HFF-Myc (cell line): ENCODE measurements at regions not wholly inside any gene's neighbourhood (a gene's known extent, or its start where the extent isn't known, plus 50 kb on each side); places are given as distances from the start of the nearest gene placed in this dataset.

ENCODE experiments used
- DNase-seq: peaks from one replicate; pipeline ENCODE4 v3.0.0-alpha.2; 2011; ENCODE audit warnings: low read depth; ENCODE audit errors: extremely low read depth
- H3K4me3 ChIP-seq: replicated peaks from 2 replicates; pipeline ENCODE4 v1.5.1; 2011; ENCODE audit warnings: low read depth, mild to moderate bottlenecking, control low read depth, low read length
- TF ChIP-seq, protein P1 (sequence below): IDR thresholded peaks from 2 replicates; pipeline ENCODE4 v1.5.1; 2012; ENCODE audit warnings: mild to moderate bottlenecking, low read depth, low read length, control low read depth; ENCODE audit errors: missing control alignments

DNA sequence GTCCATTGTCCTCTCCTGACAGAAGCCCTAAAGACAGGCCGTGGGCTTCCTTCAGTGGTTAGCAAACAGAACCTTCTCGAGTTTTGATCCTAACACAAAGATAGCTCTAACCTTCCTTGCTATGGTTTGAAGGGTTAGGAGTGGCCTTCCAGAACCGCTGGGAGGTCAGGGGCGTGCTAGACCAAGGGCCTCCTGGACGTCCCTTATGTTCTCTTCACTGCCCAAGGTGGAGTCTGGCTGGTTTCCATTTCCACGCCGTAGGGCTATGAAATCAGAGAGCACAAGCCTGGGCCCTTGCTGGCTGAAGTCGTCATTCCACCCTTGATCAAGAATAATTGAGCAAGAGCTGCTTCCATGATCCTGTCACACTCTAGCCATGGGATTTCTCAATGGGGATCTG lies 475.1 kb downstream of the SHQ1 start:
- H3K4me3 ChIP-seq = no peak overlapping the region
- TF ChIP-seq, protein P1, sequence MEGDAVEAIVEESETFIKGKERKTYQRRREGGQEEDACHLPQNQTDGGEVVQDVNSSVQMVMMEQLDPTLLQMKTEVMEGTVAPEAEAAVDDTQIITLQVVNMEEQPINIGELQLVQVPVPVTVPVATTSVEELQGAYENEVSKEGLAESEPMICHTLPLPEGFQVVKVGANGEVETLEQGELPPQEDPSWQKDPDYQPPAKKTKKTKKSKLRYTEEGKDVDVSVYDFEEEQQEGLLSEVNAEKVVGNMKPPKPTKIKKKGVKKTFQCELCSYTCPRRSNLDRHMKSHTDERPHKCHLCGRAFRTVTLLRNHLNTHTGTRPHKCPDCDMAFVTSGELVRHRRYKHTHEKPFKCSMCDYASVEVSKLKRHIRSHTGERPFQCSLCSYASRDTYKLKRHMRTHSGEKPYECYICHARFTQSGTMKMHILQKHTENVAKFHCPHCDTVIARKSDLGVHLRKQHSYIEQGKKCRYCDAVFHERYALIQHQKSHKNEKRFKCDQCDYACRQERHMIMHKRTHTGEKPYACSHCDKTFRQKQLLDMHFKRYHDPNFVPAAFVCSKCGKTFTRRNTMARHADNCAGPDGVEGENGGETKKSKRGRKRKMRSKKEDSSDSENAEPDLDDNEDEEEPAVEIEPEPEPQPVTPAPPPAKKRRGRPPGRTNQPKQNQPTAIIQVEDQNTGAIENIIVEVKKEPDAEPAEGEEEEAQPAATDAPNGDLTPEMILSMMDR = no peak
- no peak for DNase-seq

DNA sequence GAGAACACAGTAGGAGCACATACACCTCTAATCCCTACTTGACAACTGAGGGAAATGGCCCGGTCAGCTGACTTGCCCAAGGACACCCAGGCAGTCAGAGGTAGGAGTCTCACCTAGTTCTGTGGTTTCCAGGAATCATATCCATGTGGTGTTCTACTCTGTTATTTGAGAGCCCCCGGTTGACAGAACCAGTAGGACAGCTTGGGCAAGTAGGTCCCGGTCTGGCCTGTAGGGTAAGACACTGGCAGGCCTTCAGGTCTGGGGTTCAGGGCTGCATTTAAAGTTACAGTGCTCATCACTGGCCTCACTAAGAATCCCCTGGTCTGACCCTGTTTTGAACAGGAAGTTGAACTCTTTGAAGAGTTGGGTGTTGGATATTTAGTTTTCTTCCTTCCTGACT lies 476.1 kb downstream of the SHQ1 start:
- TF ChIP-seq, protein P1 = no peak

DNA sequence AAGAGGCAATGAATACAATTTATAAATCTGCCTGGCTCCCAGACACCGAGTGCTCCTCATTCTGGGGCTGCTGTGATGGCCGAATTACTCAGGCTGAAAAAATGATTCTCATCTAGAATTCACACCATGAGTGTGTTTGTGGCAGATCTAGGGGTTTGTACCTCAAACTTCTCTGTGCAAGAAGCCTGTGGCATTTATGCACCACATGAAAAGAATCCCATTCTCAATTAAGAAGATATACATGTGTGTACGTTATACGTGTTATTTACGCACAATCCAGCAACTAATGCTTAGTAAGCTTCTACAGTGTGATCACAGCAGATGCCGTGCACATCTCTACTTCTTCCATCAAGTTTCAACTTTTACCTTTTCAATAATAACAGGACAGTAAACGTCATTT lies 476.8 kb downstream of the SHQ1 start:
- TF ChIP-seq, protein P1 = no peak
- DNase-seq = no peak
- H3K4me3 ChIP-seq = no peak overlapping the region

More for the DNA sequence above, 476.1 kb downstream of the SHQ1 start:
- H3K4me3 ChIP-seq = no peak overlapping the region
- no peak for DNase-seq

DNA sequence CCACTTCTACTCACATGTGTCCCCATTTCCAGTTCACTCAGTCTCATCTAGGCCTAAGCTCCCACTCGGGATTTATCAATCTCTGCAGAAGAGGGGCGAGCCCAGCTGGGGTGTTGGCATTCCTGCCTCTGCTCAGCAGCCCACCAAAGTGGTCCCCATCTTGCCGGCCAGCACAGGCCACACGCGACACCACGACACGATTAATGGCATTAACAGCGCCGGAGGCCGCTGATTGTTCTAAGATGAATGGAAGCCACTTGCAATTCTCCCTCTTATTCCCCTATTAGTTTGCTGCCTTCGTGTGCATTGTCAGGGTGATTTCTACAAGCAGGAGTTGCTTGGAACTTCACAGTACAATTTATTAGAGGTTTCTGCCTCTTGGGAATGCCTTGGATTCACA lies 477.3 kb downstream of the SHQ1 start:
- TF ChIP-seq, protein P1 = no peak
- no peak overlapping the region for H3K4me3 ChIP-seq
- DNase-seq = no peak

DNA sequence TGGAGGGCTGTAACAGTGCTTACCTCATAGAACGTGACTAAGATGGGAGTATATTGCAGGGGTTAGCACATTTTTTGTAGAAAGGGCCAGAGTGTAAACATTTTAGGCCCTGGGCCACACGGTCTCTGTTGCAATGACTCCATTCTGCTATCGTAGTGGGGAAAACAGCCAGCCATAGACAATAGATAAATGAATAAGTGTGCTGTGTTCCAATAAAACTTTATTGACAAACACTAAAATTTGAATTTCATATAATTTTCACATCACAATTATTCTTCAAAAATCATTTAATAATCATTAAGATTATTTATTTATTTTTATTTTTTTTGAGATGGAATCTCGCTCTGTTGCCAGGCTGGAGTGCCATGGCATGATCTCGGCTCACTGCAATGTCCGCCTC lies 478.6 kb downstream of the SHQ1 start:
- TF ChIP-seq, protein P1 = no peak
- no peak overlapping the region for H3K4me3 ChIP-seq
- DNase-seq = no peak

DNA sequence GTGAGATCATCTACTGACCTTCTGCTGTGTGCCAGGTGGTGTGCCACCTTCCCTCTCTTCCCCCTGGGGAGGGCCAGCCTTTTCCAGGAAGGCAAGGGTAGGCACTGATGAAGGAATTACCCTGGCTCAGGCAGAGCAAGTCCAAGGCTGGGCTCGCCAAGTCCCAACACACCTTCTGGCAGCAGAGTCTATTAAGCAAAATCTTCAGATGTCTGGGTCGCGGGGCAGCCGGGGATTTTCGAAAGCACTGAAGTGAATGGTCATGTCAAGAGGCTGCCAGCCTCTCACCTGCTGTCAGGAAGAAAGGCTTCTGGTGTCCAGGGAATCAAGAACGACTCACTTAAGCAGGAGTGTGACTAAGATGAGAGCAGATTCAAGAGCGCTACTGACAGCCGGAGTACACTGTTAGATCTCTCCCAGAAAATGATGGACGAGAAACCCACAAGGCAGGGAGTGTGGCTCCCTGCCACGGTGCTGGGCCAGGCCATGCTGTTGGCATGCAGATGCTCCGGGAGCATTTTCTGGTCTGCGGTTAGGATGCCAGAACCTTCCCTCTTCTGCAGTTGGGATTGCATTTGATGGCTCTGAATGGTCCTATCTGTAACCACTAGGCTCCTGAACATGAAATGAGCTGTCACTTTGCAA lies 479.8 kb downstream of the SHQ1 start:
- TF ChIP-seq, protein P1 = no peak
- DNase-seq = no peak
- H3K4me3 ChIP-seq = no peak overlapping the region

DNA sequence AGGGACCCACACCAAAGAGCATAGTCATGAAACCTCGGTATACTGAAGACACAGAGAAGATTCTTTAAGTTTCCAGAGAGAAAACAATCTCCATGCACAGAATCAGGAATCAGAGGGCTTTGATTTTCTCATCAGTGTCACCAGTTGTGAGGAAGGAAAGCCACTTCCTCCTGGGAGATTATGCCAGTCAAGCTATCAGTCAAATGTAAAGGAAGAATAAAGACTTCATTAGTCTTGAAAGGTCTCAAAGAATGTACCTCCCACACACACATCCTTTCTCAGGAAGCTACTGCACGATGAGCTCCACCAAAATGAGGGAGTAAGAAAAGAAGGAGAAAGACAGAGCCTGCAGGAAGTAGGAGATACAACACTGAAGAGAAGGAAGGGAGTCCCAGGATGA lies 486.3 kb downstream of the SHQ1 start:
- no peak overlapping the region for H3K4me3 ChIP-seq
- TF ChIP-seq, protein P1 = no peak
- no peak for DNase-seq
